NT2/D1 (cell line): ENCODE measurements at regions not wholly inside any gene's neighbourhood (a gene's known extent, or its start where the extent isn't known, plus 50 kb on each side); places are given as distances from the start of the nearest gene placed in this dataset.

ENCODE experiments used
- SUZ12 ChIP-seq: IDR thresholded peaks from 2 replicates; pipeline ENCODE4 v1.6.1; 2011; ENCODE audit not compliant: insufficient read length, insufficient read depth; ENCODE audit errors: extremely low read depth
- YY1 ChIP-seq: IDR thresholded peaks from 2 replicates; pipeline ENCODE4 v1.6.1; 2011; ENCODE audit not compliant: insufficient read length, insufficient read depth

DNA sequence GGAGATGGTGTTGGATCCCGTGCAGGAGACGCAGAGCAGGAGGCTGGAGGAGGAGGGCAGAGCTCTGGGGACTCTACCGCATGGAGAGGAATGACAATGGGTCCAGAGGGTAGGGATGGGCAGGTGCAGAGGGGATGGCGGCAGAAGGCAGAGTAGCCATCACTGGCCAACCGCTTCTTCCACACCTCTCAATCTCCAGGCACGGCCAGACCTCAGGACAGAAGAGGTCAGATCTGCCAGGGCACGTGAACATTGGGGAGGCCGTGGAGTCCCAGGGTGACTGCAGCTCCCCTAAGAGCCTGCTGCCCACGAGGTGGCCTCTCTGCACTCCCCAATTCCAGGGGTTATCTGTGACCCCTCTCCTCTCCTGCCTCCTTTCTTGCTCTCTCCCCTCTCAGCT is 162.7 kb upstream of the HDAC4 start:
- no peak for TF ChIP-seq SUZ12
- TF ChIP-seq YY1 = no peak
